ENCODE measurements at regions not wholly inside any gene's neighbourhood (a gene's known extent, or its start where the extent isn't known, plus 50 kb on each side); places are given as distances from the start of the nearest gene placed in this dataset.

DNA sequence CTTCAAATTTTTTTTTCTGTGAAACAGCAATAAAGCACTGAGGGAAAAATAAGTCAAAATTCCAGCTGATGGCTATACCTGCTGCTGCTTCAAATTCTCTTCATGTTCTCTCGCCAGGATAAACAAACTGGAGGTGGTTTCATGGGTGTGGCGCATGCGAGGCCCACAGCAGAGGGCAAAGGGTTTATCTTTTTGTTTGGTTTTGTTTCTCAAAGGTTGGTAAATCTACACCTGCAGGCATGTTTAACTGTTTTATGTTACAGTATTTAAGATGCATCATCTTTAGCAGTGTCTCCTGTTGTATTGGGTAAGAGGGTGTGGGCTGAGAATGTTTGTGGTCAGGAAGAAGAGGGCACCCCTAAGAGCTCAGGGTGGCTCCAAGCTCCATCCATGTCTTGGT, 342.2 kb downstream of the CDH26 start:
- TF ChIP-seq, protein P1, sequence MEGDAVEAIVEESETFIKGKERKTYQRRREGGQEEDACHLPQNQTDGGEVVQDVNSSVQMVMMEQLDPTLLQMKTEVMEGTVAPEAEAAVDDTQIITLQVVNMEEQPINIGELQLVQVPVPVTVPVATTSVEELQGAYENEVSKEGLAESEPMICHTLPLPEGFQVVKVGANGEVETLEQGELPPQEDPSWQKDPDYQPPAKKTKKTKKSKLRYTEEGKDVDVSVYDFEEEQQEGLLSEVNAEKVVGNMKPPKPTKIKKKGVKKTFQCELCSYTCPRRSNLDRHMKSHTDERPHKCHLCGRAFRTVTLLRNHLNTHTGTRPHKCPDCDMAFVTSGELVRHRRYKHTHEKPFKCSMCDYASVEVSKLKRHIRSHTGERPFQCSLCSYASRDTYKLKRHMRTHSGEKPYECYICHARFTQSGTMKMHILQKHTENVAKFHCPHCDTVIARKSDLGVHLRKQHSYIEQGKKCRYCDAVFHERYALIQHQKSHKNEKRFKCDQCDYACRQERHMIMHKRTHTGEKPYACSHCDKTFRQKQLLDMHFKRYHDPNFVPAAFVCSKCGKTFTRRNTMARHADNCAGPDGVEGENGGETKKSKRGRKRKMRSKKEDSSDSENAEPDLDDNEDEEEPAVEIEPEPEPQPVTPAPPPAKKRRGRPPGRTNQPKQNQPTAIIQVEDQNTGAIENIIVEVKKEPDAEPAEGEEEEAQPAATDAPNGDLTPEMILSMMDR (conservative IDR thresholded peaks at IDR 0.05; ENCODE audit: low read length), result no peak
- no peak for DNase-seq (ENCODE audit: low read depth)

DNA sequence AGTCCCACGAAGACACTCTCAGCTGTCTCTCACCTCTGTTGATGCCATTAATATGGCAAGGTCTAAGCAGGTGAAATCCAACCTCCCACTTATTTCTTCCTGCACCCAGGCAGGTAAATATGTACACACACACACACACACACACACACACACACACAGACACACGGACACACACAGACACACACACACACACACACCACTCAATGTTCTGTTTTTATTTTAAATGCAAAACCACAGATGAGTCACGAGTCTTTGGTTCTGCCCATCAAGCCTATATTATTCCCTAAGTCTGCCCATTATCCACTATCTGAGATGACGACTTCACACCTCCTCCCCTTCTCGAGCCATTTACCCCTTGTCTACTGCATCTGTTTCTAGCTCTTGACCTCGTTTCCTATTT, 344.7 kb downstream of the CDH26 start:
- H3K4me3 ChIP-seq (ENCODE audit: low read length), result no peak overlapping the region
- no peak for DNase-seq (ENCODE audit: low read depth)
- TF ChIP-seq, protein P1 (conservative IDR thresholded peaks at IDR 0.05; ENCODE audit: low read length), result no peak

More for the DNA sequence above, 342.2 kb downstream of the CDH26 start:
- H3K4me3 ChIP-seq (ENCODE audit: low read length), result no peak overlapping the region

DNA sequence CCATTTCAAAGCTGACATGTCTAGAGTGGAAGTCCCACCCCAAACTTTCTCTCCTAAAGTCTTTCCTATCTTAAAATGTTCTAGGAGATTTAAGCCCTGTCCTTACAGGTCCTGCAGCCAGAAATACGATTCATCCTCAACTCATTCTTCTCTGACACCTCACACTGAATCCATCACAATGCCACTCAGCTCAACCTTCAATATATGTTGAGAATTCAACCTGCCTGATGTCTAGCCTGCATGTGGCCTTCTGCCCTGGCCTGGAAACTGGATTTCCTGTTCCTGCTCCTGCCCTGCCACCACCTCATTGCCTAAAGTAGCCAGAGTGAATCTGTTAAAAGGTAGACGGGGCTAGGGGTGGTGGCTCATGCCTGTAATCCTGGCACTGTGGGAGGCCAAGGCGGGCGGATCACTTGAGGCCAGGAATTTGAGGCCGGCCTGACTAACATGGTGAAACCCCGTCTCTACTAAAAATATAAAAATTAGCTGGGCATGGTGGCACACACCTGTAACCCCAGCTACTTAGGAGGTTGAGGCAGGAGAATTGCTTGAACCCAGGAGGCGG, 345.9 kb downstream of the CDH26 start:
- no peak for DNase-seq (ENCODE audit: low read depth)
- TF ChIP-seq, protein P1 (conservative IDR thresholded peaks at IDR 0.05; ENCODE audit: low read length), result no peak
- H3K4me3 ChIP-seq (ENCODE audit: low read length), result no peak overlapping the region

DNA sequence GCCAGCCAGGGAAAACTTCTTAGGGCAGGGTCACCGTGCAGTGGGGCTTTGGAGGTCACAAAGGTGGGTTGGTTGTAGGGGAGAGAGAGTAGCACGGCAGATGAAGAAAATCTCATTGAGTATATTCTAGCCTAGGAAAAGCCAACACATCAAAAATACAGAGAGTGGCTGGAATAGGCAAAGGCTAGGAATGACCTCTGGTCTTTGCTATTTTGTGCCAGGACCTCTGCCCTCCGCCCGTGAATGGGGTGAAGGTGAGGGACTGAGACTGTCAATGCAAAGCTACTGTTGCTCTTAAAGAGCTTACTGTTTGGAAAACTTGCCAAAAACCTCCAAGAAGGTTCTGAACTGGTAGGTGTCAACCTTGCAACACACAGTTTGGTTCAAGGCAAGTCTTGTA, 346.7 kb downstream of the CDH26 start:
- H3K4me3 ChIP-seq (ENCODE audit: low read length), result no peak overlapping the region
- TF ChIP-seq, protein P1 (conservative IDR thresholded peaks at IDR 0.05; ENCODE audit: low read length), result no peak
- no peak for DNase-seq (ENCODE audit: low read depth)

DNA sequence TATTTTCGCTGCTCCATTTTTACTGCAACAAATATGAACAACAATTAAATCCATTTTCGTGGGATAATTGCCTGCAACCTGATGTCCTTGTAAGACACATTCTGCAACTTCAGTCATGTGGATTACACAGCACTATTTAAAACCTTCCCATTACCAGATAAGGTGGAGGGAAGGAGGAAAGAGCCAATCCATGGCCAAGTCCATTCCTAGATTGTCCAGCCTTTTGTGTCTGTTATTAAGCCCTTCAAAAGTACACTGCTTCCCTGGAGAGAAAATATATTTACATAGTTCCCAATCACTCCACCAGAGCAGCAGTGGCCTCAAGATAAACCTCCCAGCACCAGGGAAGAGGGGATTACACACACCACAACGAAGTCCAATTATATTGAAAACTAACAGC, 347.9 kb downstream of the CDH26 start:
- TF ChIP-seq, protein P1 (conservative IDR thresholded peaks at IDR 0.05; ENCODE audit: low read length), result no peak
- DNase-seq (ENCODE audit: low read depth), result no peak
- no peak overlapping the region for H3K4me3 ChIP-seq (ENCODE audit: low read length)

DNA sequence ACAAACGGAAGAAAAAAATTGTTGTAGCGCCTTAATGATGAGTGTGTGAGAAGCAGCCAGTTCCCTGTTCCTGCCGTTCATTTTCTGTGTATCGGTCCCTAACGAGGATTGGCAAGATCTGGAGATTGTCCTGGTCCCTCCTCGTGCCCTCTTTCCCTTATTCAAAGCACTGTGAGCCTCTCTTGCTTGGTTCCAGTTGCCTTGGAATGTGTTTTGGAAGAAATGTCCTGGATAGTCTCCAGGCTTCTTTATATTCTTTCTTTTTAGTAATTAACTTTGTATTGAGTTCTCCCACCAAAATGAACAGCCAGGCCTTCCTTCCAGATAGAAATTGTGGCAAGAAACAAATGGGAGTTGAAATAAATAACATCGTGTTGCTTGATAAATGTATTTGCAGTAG, 348.3 kb downstream of the CDH26 start:
- no peak overlapping the region for H3K4me3 ChIP-seq (ENCODE audit: low read length)
- no peak for DNase-seq (ENCODE audit: low read depth)
- TF ChIP-seq, protein P1 (conservative IDR thresholded peaks at IDR 0.05; ENCODE audit: low read length), result no peak

DNA sequence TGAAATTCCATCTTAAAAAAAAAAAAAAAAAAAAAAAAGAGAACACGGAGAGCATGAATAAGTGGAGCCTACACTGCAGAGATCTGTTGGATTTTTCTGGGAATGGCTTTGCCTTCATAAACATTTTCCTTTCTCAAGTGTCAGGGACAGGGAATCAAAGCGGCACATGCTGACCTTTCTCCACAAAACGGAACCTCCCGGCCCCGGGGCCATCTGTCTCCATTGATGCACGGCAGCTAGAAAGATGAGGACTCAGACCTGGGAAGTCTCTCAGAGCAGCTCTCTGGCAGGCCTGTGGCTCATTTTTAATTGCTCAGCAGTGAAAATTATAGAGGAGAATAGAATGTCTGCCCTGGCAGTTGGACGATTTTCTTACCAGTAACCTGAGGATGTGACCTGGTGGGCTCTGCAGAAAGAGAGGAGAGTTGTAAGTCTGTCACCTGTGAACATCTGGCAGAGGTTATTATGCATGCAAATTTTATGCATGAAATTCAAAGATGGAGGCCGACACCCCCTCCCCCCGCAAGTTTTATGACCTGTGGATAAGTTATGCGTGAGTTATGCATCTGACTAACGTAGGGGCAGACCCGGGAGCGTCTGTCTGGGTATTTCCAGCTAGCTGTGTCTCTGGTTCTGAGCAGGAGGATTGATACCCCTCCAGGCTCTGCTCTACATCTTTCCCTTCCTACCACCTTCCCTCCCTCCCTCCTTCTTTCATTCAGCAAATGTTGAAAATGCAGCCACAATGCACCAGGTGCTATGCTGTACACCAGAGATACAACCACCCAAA, 352.5 kb downstream of the CDH26 start:
- TF ChIP-seq, protein P1 (conservative IDR thresholded peaks at IDR 0.05; ENCODE audit: low read length), result no peak
- no peak overlapping the region for H3K4me3 ChIP-seq (ENCODE audit: low read length)
- no peak for DNase-seq (ENCODE audit: low read depth)

Measured in AG10803 (cell line).